ENCODE measurements at regions not wholly inside any gene's neighbourhood (a gene's known extent, or its start where the extent isn't known, plus 50 kb on each side); places are given as distances from the start of the nearest gene placed in this dataset.

- no peak for DNase-seq
Observed at GRCh38 chr13:109880371-109881346, 94.3 kb upstream of the IRS2 start.

DNA sequence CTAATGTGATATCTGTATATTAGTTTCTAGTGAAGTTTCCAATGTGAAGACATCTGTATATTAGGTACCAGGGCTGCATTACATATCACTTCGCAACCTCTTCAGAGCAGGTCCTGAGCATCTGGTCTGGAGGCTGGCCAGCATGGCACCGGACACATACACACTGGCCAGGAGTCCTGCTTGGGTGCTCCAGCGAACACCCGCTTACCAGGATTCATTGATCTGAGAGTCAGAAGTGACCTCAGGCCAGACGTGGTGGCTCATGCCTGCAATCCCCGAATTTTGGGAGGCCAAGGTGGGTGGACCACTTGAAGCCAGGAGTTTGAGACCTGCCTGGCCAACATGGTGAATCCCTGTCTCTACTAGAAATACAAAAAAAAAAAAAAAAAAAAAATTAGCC lies 93.0 kb upstream of the IRS2 start:
- no peak for DNase-seq

DNA sequence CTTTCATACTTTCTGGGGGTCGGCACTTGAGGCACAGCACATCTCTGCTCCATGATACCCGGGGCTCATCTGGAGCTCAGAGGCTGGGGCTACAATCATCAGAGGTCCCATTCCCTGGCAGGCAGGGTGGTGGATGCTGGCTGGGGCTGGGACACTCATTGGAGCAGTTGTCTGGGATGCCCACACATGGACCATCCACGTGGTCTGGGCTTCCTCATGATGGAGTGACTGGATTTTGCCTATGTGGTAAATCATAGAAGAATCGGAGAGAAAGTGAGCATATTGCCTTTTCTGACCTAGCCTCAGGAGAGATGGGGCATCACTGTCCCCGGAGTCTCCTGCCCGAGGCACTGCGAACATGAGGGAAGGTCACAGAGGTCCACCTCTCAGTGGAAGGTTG lies 91.4 kb upstream of the IRS2 start:
- DNase-seq = no peak

- DNase-seq = no peak
Observed at GRCh38 chr13:109875746-109876145, 89.4 kb upstream of the IRS2 start.

GRCh38 chr13:109874484-109875454 lies 88.4 kb upstream of the IRS2 start:
- DNase-seq = no peak

DNA sequence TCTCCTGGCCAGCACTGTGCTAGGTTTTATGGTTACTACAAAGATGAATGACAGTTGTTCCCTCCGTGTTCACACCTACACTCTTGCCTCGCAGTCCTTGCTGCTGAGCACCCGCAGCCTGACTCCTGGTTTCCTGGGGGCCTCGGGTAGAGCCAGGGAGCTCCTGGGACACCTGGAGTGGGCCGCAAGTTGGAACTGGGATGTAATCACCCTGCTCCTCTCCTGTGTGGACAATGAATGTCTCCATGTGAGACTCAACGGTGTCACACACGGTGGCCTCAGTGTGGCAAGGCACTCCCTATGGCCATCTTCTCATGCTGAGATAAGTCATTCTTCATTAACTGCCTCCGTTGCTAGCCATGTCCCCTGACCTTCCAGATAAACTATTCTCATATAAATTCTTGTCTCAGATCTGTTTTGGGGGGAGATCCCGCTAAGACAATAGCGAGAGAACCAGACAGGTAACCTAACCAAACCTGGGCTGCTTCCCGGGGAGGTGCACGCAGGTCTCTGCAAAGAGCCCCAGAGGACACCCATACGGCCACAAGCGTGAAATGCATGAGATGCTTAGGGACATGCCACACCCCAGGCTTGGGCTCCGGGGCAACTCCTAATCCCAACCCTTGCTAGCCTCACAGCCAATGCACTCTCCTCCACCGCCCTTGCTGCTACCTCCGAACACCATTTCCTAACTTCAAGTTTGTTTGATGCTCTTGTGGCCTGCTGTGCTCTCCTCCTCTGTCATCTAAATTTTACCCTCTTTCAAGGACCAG lies 87.2 kb upstream of the IRS2 start:
- DNase-seq = no peak

DNA sequence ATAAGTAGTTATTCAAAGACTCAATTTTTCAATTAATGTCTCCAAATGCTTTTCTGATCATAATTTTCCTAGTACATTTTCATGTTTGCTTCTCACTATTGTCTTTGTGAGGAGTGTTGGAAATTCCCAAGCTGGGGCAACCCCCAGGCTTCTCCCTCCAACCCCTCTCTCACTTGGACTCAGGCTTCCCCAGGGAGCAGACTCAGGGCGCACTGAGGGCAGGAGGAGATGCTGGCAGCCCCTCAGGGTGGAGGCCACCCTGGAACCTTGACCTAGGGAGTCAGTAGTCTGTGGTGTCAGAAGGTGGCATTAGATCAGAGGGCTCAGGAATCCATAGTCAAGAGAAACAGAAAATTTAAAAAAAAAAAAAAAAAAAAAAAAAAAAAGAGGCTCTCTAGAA lies 86.5 kb upstream of the IRS2 start:
- DNase-seq = no peak

DNA sequence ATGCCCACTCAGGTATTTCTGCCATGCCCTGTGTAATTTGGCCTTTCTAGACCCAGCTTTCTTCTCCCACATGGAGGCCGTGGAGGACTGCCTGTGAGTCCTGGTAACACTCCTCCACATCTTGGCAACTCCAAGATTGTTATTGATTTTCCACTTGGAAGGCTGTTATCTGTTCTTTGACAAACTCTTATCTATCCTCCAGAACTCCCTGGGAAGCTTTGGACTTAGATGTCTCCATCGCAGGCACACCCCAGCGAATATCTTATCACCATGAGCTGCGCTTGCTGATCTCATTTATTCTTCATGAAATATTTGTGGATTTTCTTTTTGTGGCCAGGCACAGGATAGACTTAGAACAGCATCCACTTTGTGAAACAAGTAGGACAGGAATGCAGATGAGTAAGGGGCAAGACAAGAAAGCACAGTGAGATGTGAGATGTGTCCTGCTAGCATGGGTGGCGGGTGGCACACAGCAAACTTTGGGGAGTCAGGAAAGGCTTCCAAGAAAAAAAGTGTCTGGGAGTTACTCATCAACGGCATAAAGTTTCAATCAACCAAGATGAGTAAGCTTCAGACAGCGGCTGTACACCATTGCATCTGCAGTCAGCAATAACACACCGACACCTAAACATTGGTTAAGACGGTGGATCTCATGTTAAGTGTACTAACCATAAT lies 84.5 kb upstream of the IRS2 start:
- no peak for DNase-seq

DNA sequence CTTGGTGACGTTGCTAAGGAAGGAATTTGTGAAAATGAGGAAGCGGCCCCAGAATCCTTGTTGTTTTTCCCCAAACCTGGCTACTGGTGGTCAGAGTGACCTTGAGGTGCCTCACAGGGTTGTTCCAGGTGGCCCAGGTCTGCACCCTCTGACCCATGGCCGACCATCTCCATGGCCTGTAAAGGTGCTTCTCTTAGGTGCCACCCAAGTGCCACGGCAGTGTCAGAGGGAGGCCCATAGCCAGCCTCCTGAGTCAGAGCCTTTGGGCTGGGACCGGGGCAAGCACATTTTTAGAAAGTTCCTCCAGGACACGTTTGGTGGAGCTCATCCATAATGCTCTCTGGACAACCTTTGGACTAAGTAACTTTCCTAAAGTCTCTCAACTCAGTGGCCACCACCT lies 83.9 kb upstream of the IRS2 start:
- no peak for DNase-seq

DNA sequence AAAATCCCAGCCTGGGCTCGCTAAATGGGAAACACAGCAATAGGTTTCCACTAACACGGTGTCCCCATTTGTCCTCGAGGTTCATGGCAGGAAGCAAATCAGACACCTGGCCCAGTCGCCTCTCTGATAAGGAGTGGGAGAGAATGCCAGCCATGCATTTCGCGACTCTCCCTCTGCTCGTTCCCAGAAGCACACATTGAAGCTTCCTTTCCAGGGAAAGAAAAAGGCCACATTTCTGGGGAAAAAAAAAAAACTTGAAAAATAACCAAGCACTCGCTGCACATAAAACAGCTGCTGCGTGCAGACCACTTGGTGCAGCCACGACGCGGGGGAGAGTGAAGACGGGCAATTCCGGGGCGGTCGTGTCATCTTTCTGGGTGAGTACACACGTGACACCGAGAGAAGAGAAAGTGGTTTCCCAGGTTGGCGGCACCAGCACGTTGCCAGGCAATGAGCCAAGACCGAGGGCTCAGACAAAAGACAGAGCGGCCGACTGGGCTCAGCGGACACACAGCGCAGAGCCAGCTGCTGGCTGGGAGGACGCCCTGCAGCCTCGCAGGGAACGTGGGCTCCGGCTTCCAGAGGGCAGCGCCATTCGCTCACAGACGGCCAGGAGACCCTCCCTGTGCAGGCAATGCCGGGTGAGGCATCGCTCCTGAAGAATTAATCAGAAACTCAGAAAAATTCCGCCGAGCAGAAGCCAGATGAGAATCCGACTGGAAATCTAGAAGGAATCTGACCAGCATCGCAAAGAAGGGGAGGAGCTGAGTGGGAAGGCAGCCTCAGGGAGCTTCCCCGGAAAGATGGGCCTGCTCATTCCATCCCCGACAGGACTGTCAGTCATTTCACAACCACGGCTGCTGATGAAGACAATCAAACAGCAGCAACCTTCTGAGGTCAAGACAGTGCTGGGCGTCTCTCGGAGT lies 83.2 kb upstream of the IRS2 start:
- DNase-seq = peak; percentile 97

- DNase-seq = no peak
Observed at GRCh38 chr13:109868578-109869311, 82.4 kb upstream of the IRS2 start.

GRCh38 chr13:109867766-109868165 lies 81.4 kb upstream of the IRS2 start:
- DNase-seq = no peak

GRCh38 chr13:109862627-109863026 lies 76.2 kb upstream of the IRS2 start:
- DNase-seq = peak; percentile 3

DNA sequence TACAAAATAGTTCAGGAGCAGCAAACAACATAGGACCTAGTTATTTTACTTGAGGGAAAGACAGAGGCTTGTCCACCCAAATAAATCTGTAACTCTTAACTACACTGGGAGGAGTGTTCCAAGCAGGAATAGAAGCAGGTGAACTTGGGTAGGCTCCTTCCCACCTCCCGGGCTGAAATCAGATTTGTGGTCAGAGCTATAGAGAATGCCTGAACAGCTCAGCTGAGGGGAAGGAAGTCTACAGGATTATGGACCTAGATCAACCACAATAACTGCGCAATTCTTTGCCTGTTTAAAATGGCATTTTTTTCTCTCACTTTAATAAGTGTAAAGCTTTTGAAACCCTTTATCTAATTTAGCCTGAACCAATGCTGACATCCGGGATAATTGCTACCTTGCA lies 73.5 kb upstream of the IRS2 start:
- no peak for DNase-seq

DNA sequence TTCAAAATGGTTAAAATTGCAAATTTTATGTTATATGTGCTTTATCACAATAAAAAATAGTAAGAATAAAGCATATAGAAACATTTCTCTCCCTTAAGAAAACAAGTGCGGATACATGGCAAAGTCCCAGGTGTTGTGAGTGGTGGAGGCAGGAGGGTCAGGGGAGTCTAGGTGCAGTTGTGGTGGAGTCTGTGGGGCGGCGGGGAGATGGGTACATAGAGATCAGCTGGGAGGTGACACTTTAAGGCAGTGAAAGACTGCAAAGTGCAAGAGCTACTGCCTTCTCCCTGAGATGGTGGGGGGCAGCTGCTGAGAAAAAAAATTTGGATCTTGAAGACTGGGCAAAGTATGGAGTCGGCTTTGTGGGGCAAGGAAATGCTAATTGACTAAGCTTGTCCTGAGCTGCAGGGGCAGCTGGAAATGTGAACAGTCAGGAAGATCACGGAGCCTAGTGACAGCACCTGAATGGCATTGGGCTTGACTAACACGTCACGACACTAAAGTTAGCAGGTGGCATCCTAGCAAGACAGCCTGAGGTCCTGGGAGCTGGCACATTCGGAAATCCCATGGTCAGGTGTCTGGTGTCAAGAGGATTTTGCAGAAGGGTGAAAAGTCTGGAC lies 72.9 kb upstream of the IRS2 start:
- DNase-seq = no peak

GRCh38 chr13:109858319-109858718 lies 71.9 kb upstream of the IRS2 start:
- no peak for DNase-seq

DNA sequence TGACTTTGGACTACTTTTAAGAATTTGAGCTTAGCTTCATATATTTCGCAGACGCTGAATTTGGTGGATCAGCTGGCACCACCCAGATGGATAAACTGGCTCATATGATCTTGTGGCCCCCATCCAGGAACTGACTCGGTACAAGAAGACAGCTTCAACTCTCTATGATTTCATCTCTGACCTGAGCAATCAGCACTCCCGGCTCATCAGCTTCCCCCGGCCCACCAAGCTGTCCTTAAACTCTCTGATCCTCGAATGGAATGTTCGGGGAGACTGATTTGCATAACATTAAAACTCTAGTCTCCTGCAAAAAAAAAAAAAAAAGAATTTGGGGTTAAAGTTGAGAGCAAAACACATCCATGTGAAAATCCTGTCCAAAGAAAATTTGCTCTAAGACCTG lies 71.4 kb upstream of the IRS2 start:
- DNase-seq = no peak

- no peak for DNase-seq
Observed at GRCh38 chr13:109857325-109857724, 70.9 kb upstream of the IRS2 start.

DNA sequence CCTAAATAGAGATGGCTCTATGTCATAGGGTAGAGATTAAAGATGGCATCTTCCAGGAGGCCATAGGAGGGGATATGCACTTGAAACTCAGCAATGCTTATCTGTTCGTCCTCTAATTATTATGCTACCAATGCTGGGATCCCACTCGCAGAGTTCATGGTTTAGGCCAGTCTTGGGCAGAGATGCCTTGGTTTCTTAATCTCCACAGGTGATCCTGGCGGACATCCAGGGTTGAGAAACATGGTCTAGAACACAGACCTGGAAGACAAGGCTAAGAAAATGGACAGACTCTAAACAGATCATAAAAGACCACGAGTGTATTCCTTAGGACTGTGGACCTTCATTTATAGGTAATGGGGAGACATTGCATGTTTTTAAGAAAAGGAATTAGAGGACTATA lies 70.0 kb upstream of the IRS2 start:
- DNase-seq = no peak

GRCh38 chr13:109853153-109853552 lies 66.8 kb upstream of the IRS2 start:
- DNase-seq = no peak

Measured in NCI-H345 (cell line).